ENCODE measurements at regions not wholly inside any gene's neighbourhood (a gene's known extent, or its start where the extent isn't known, plus 50 kb on each side); places are given as distances from the start of the nearest gene placed in this dataset.

DNA sequence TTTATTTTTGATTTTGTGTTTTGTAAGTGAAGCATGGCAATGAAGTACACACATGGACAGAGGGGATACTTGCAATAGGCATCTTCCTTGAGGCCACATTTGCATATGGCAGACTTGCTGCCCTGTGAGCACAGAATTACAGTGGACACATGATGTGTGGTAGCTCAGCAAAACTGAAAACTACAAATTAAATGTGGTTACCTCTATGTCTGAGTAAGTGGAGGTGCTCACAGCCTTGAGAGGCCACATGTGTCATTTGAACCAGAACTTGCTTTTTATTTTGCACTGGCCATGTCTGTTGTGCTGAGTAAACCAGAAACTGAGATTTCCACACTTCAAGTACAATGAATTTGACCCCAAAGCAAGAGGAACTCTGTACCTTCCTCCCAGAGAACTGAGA lies 998.5 kb upstream of the NXPH2 start:
- Mint-ChIP-seq H3K4me1 (no peaks in the 10 kb centered on the region), H3K9me3 (ENCODE audit: insufficient read depth) (no peaks in the 10 kb centered on the region), H3K27me3 (no peaks in the 10 kb centered on the region), H3K27ac (no peak overlapping the region), H3K4me3 (no peak overlapping the region)
- Histone ChIP-seq H3K4me1 (ENCODE audit: control insufficient read depth in 2 of 2, insufficient read depth in 2 of 2, low read length in 2 of 2) (no peaks in the 10 kb centered on the region), H3K79me2 (ENCODE audit: control insufficient read depth, insufficient read depth, low read length) (no peaks in the 10 kb centered on the region), H3K27ac (ENCODE audit: low read length in 2 of 2) (no peak overlapping the region), H3K27me3 (replicated peaks in 1 of 4; ENCODE audit: control extremely low read depth in 1 of 4, control insufficient read depth in 3 of 4, insufficient read depth in 4 of 4, low read length in 3 of 4) (no peaks in the 10 kb centered on the region), H3K9me3 (ENCODE audit: control extremely low read depth in 1 of 3, control insufficient read depth in 2 of 3, insufficient read depth in 1 of 3, low read length in 2 of 3) (no peaks in the 10 kb centered on the region), H4K20me1 (ENCODE audit: control insufficient read depth, insufficient read depth, low read length, poor library complexity, severe bottlenecking) (no peaks in the 10 kb centered on the region), H3K36me3 (replicated peaks in 1 of 2; ENCODE audit: control extremely low read depth in 1 of 2, control insufficient read depth in 1 of 2, extremely low read depth in 1 of 2, insufficient read depth in 2 of 2, low read length in 1 of 2) (no peaks in the 10 kb centered on the region), H3K9ac (ENCODE audit: low read length) (no peak overlapping the region), H2AFZ (ENCODE audit: insufficient read depth, low read depth, low read length, poor library complexity, severe bottlenecking) (no peak overlapping the region), H3K4me3 (ENCODE audit: control extremely low read depth in 1 of 5, extremely low read depth in 1 of 5, insufficient read depth in 1 of 5, low read depth in 2 of 5, low read length in 4 of 5) (no peak overlapping the region), H3K4me2 (replicated peaks; ENCODE audit: low read depth, low read length, poor library complexity, severe bottlenecking) (no peak overlapping the region)
- ChIA-PET CTCF (no interaction called here), POLR2A (no interaction called here)
- DNase-seq (no peak), ATAC-seq (ENCODE audit: low read depth) (no peak)
- no peak for TF ChIP-seq EZH2 (IDR thresholded peaks at IDR 0.05; ENCODE audit: borderline replicate concordance, insufficient read depth, low read depth, low read length, poor library complexity, severe bottlenecking)
- TF ChIP-seq, protein P1, sequence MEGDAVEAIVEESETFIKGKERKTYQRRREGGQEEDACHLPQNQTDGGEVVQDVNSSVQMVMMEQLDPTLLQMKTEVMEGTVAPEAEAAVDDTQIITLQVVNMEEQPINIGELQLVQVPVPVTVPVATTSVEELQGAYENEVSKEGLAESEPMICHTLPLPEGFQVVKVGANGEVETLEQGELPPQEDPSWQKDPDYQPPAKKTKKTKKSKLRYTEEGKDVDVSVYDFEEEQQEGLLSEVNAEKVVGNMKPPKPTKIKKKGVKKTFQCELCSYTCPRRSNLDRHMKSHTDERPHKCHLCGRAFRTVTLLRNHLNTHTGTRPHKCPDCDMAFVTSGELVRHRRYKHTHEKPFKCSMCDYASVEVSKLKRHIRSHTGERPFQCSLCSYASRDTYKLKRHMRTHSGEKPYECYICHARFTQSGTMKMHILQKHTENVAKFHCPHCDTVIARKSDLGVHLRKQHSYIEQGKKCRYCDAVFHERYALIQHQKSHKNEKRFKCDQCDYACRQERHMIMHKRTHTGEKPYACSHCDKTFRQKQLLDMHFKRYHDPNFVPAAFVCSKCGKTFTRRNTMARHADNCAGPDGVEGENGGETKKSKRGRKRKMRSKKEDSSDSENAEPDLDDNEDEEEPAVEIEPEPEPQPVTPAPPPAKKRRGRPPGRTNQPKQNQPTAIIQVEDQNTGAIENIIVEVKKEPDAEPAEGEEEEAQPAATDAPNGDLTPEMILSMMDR (IDR thresholded peaks at IDR 0.05): no peak
- intact Hi-C loops (cut with micrococcal nuclease): no loop called here

DNA sequence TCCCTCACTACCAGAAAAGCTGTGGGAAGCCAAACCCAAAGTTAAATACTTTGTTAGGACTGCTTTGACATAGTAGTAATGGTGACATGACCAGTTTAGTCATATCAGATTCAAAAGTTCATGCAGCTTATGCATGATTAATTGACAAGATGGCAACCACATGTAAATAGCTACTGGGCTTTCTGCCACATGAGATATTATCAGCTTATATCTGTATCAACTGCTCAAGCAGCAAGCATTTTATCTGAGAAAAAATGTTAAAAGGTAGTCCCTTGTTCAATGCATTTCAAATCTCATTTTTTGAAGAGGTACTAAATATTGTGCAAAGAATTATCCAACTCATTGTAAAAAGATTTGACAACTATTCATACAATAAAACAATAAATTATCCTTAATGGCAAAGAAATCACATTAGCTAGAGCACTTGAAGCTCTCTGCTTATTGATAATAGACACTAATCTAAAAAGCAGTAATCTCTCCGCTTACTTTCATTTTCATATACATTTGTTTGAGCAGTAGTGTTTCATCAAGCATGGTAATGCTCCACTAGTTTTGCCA lies 993.6 kb upstream of the NXPH2 start:
- TF ChIP-seq, protein P1 (IDR thresholded peaks at IDR 0.05): no peak
- TF ChIP-seq EZH2 (IDR thresholded peaks at IDR 0.05; ENCODE audit: borderline replicate concordance, insufficient read depth, low read depth, low read length, poor library complexity, severe bottlenecking): no peak
- Histone ChIP-seq H3K27me3 (replicated peaks in 1 of 4; ENCODE audit: control extremely low read depth in 1 of 4, control insufficient read depth in 3 of 4, insufficient read depth in 4 of 4, low read length in 3 of 4) (no peaks in the 10 kb centered on the region), H3K4me3 (ENCODE audit: control extremely low read depth in 1 of 5, extremely low read depth in 1 of 5, insufficient read depth in 1 of 5, low read depth in 2 of 5, low read length in 4 of 5) (no peak overlapping the region), H3K9me3 (ENCODE audit: control extremely low read depth in 1 of 3, control insufficient read depth in 2 of 3, insufficient read depth in 1 of 3, low read length in 2 of 3) (peaks cover 0 to 4% (median 0%) of the 10 kb centered on the region in 3 donors), H3K27ac (ENCODE audit: low read length in 2 of 2) (no peak overlapping the region), H3K4me2 (replicated peaks; ENCODE audit: low read depth, low read length, poor library complexity, severe bottlenecking) (no peak overlapping the region), H3K9ac (ENCODE audit: low read length) (no peak overlapping the region), H2AFZ (ENCODE audit: insufficient read depth, low read depth, low read length, poor library complexity, severe bottlenecking) (no peak overlapping the region), H3K36me3 (replicated peaks in 1 of 2; ENCODE audit: control extremely low read depth in 1 of 2, control insufficient read depth in 1 of 2, extremely low read depth in 1 of 2, insufficient read depth in 2 of 2, low read length in 1 of 2) (no peaks in the 10 kb centered on the region), H3K4me1 (ENCODE audit: control insufficient read depth in 2 of 2, insufficient read depth in 2 of 2, low read length in 2 of 2) (no peaks in the 10 kb centered on the region), H4K20me1 (ENCODE audit: control insufficient read depth, insufficient read depth, low read length, poor library complexity, severe bottlenecking) (no peaks in the 10 kb centered on the region), H3K79me2 (ENCODE audit: control insufficient read depth, insufficient read depth, low read length) (no peaks in the 10 kb centered on the region)
- intact Hi-C loops (cut with micrococcal nuclease): no loop called here
- no peaks in the 10 kb centered on the region for H3K27me3 Mint-ChIP-seq
- ATAC-seq (ENCODE audit: low read depth): no peak
- POLR2A ChIA-PET: no interaction called here
- H3K4me3 Mint-ChIP-seq: no peak overlapping the region
- no peaks in the 10 kb centered on the region for H3K4me1 Mint-ChIP-seq
- H3K9me3 Mint-ChIP-seq (ENCODE audit: insufficient read depth): no peaks in the 10 kb centered on the region
- no CpG with 5 or more reads among the region's 1 CpG for WGBS (ENCODE audit: insufficient coverage)
- CTCF ChIA-PET: no interaction called here
- DNase-seq: no peak
- no peak overlapping the region for H3K27ac Mint-ChIP-seq

Measured in B cell (primary cell).